HG02852 (cell line): ENCODE measurements at regions not wholly inside any gene's neighbourhood (a gene's known extent, or its start where the extent isn't known, plus 50 kb on each side); places are given as distances from the start of the nearest gene placed in this dataset.

Source experiments
- ATAC-seq: cut with Tn5 transposase; IDR thresholded peaks from one replicate; pipeline ENCODE4 v1.9.1; 2021; ENCODE audit warnings: mild to moderate bottlenecking, moderate library complexity; ENCODE audit not compliant: unreplicated experiment

DNA sequence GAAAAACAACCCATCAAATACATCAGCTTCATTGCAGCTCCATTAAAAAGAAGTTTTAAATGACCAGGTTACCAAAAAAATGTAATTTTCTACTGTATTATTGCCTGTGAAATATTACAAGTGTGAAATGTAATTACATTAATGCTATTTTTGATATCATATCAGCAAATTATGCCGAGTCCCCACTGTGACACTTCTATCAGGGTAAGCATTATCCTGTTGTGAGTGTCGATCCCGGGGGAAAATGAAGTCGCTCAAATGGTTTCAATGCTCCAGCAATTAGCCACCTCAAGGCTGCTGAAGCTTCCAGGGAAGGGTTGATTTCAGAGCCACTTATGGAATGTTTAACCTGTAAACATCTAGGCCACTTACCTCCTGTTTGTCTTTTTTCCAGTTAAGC lies 70.4 kb downstream of the RCN1 start:
- no peak for ATAC-seq

DNA sequence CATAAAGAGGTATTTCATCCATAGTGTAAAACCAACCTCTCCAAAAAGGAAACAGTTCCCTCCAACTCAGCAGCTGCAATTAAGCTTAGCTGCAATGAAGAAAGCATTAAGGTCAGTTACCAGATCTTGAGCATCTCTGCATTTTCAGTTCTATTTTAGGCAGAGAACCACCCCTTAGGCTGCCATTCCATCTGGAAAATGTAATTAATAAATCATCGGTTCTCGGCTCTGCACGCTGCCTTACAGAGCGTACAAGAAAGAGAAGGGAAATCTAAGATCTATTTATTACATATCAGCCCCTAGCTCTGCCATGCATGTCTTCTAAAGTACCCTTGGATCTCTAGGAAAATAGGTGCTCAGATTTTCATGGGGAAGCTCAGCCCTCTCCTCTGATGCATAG lies 71.5 kb downstream of the RCN1 start:
- no peak for ATAC-seq

DNA sequence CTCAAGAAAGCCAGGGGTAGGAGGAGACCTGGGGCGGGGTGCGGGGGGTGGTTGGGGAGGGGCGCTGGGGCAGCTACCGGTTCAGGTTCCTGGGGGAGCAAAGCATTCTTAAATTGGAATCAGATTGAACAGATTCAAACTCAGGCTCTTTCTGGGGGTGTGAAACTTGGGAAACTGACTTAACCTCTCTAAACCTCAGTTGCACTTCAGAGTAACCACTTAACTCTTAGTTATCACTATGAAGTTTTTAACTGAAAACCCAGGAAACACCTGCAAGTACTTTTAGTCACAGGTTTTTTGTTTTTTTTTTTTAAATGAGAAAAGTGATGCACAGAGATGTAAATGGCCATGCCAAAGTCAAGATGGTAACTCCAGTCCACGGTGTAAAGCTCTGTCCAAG lies 72.0 kb downstream of the RCN1 start:
- ATAC-seq: no peak

DNA sequence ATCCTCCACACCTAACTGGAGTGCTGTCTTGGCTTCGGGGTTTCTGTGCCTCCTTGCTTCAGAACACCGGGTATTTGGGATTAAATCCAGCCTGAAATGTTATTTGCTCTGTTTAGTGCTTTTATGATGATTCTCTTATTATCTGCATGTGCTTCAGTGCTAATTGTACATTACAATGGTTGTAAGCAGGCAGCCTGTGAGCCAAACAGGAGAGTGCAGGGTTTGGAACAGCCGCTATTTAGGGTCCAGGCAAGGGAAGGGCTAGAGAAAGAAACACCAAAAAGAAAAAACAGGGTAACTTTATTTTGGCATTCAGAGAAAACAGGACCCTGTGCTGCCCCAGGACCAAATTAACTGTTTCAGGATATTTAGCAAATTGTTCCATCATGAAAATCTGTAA lies 72.7 kb downstream of the RCN1 start:
- ATAC-seq: no peak

DNA sequence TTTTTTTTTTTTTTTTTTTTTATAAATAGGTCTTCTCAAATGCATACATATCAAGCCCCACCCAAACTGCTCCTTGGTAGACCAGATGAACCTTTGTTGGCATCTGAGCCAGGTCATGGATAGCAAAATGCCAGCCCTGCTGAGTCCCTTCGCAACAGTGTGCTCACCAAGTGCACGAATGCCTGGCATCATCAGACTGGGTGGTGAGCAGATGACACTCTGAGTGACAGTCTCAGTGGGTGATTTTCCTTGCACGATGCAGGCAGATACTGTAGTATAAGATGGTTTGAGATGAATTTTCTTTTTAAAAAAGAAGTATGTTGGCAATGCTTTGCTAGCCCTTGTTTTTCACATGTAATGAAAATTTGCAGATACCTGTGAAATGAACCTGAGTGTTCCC lies 74.0 kb downstream of the RCN1 start:
- no peak for ATAC-seq

- ATAC-seq: no peak
Measured at GRCh38 chr11:32168924-32169323, 78.0 kb downstream of the RCN1 start.

DNA sequence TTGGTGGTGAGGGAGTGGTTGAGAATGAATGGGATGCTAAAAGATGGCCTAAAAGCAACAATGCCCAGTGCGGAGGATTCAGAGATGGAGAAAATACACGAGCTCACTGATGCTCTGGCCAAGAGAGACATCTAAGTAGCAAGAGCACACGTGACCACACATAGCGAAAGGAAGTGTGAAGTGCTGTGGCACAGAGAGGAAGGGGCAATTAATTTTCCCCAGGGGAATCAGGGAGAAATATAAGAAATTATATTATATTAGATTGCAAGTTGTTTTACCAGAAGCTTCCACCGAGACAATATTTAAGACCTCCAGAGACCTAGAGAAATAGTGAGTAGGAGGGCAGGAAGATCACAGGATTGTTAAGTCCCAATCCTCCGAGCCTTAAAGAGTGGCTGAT lies 80.6 kb downstream of the RCN1 start:
- no peak for ATAC-seq

GRCh38 chr11:32172041-32172847 lies 81.4 kb downstream of the RCN1 start:
- ATAC-seq: no peak

DNA sequence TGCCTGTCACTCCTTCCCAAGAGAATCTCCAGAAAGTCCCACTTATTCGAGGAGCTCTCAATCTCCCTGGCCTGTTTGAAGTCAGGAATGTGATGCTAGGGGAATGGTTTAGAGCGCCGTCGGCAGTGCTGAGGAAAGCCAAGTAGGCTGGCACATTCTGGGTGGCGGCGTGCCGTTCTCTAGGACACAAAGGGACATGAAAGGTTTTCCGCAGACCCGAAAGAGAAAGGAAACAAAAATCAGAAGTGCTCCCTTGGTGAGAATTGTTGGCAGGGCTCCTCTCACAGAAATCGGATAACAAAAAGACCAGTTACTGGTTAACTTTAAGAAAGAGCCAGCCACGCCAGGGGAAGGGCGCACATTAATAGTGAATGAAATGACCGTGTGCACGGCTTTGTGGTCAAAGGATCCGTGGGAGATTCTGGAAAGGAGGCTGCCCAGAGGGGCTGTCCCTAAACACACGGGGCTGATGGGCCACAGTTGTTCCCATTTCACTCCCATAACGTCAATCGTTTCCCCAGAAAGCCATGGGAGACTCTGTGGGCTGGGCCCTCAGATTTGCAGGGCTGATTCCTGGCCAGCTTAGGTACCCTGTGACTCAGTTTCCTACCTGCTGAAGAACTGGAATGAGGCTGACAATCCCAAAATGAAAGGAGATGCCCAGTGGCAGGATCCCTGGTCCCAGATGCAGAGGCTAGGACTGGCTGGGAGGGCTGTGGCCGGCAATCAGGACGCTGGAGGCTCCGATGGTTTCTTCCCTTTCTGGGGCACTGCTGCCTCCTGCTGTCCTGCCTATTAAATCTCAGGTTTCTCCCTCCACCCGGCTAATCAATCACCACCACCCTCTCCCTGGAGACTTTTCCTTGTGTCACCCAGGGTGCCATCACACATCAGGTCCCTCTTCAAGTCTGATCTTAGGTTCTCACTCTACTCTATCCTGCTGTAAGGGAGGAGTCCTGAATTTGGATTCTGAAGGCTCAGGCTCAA lies 82.3 kb downstream of the RCN1 start:
- ATAC-seq: peak; percentile 56

- ATAC-seq: no peak
Measured at GRCh38 chr11:32173977-32174376, 83.1 kb downstream of the RCN1 start.

- ATAC-seq: peak; percentile 68
Measured at GRCh38 chr11:32176223-32176934, 85.5 kb downstream of the RCN1 start.

- ATAC-seq: no peak
Measured at GRCh38 chr11:32178692-32179091, 87.8 kb downstream of the RCN1 start.

DNA sequence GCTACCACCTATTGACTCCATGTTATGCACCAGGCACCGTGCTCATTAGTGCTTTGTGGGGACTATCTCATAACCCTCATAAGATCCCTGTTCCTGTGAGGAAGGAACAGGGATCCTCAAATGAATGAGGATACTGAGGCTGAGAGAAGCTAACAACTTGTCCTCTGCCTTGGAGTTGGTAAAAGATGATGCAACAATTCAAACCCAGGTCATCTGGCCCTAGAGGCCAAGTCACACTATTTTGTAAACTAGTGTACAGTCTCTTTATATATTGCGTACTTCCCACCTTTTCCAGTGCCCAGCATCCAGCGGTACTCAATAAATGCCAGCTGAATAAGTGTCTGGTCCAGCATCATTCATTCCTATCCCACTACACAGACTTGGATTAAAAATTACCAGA lies 92.6 kb downstream of the RCN1 start:
- no peak for ATAC-seq

DNA sequence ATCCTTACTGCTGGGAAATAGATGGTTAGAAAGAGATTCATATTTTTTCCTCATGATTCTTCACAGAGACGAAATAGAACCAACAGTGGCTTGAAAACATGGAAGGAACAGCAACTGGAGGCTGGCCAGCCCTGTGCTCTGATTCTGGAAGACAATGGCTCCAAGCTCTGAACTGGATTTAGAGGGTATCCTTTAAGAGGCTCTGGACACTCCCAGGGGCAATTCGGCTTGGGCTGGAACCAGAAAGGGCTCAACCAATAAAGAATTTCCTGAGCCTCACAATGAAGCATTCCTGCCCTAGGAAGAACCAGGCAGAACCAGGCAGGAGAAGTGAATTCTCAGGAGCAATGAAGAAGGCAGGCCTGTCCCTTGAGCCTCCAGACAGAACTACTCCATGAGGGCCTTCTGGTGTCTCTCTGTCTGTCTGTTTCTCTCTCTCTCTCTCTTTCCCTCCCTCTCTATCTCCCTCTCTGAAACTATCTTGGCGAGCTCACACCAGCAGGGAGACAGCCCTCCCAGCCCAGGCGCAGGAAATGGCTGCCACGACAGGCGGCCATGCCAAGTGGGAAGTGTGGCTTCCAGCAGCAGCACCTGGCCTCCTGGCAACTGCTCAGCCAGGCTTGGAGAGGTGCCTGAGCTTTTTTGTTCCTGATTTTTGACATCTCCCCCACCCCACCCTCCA lies 93.3 kb downstream of the RCN1 start:
- ATAC-seq: peak; percentile 25

- peak; percentile 71 for ATAC-seq
Measured at GRCh38 chr11:32184723-32185376, 94.0 kb downstream of the RCN1 start.

DNA sequence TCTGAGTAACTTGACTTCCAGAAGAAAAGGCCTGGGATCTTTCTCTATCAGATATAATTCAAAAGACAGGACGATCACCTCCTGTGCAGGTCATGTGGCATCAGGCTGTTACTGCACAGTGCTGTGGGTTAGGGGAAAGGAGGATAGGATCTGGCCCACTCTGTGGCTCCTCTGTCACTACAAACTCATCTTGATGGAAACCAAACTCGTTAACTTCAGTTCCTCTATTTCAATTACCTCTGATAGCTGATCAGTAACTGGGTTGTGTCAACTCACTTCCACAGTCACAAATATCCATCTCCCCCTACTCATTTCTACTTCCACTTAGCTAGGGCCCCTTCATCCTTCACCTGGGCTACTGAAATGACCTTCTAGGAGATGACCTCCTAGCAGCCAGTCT lies 95.2 kb downstream of the RCN1 start:
- no peak for ATAC-seq

DNA sequence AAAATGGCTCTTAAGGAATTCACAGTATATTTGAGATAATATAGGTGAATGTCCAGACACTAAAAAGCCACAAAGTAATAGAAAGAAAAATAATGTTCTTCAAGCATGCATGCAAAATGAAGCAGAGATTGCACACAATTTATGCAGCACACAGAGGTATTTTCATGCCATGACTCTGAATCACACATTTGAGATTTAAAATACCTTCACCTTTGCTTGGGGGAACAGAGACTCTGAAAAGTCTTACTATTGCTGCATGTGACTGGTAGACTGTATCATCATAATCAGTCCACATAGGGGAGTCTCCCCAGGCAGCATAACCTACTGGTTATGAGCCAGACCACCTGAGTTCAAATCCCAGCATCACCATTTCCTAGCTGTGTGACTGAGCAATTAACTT lies 96.2 kb downstream of the RCN1 start:
- no peak for ATAC-seq

DNA sequence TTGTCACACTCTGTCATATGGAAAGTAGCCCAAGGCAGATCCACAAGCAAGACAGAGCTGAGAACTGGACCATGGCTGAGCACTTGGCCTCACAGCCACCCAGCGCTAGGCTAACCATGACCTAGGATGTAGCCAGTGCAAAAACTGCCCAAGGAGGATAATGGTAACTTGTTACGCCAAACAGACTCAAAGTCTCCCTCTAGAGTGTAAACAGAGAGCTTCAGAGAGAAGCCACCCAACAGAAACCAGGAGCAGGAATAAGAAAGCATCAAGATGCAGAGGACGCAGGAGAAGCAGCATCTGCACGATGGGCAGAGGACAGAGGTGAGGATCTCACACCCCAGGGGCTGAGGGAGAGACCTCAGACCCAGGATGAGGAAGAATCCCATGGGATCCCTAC lies 97.9 kb downstream of the RCN1 start:
- ATAC-seq: no peak

- no peak for ATAC-seq
Measured at GRCh38 chr11:32196137-32196536, 105.3 kb downstream of the RCN1 start.

DNA sequence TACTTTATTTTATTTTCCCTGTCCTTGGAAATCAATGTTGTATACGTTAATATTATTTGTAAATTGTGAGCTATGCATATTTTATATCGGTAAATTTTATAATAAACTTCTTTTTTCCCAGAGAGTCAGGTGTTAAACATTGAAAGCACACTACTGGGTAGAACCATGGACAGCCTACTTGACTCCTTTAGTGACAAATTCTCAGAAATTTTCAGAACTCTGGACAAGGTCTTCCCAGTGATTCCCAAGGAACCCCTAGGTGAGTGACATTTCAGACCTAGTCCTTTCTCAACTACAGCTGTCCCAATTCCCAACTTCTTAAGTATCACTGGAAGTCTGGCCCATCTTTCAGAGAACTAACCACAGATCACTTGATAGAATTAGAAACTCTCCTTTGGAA lies 107.2 kb downstream of the RCN1 start:
- ATAC-seq: no peak
